ENCODE measurements at regions not wholly inside any gene's neighbourhood (a gene's known extent, or its start where the extent isn't known, plus 50 kb on each side); places are given as distances from the start of the nearest gene placed in this dataset.

GRCh38 chr14:89576145-89576927 is 159.3 kb upstream of the FOXN3 start:
- Histone ChIP-seq H3K9ac (ENCODE audit: extremely low read depth, low read length, poor library complexity, severe bottlenecking) (no peak overlapping the region), H3K27me3 (ENCODE audit: control insufficient read depth, insufficient read depth, low read length, poor library complexity, severe bottlenecking) (no peaks in the 10 kb centered on the region), H3K4me1 (ENCODE audit: control insufficient read depth, insufficient read depth, low read length) (no peaks in the 10 kb centered on the region), H3K36me3 (ENCODE audit: control insufficient read depth, insufficient read depth, low read length) (no peaks in the 10 kb centered on the region), H3K27ac (ENCODE audit: low read depth, low read length) (no peak overlapping the region), H3K9me3 (ENCODE audit: control insufficient read depth, low read length) (no peaks in the 10 kb centered on the region), H3K4me3 (ENCODE audit: low read length) (peak overlapping the region; percentile 57)
- Mint-ChIP-seq H3K9me3 (no peaks in the 10 kb centered on the region), H3K27ac (peak overlapping the region; percentile 84), H3K4me3 (peak overlapping the region; percentile 25), H3K4me1 (peaks cover 46% of the 10 kb centered on the region), H3K36me3 (ENCODE audit: low read depth) (peaks cover 4% of the 10 kb centered on the region), H3K27me3 (ENCODE audit: insufficient read depth) (no peaks in the 10 kb centered on the region)
- peak; percentile 71 for DNase-seq
- no peak for TF ChIP-seq CTCF (conservative IDR thresholded peaks at IDR 0.05)
- WGBS, 2 experiments (ENCODE audit: insufficient coverage in 1 of 2, insufficient read length in 1 of 2), result 29 to 57% methylated on average over 1 to 12 of the region's 14 CpGs

- Mint-ChIP-seq H3K4me3 (no peak overlapping the region), H3K27me3 (ENCODE audit: insufficient read depth) (no peaks in the 10 kb centered on the region), H3K27ac (peak overlapping the region; percentile 48), H3K4me1 (peaks cover 46% of the 10 kb centered on the region), H3K9me3 (no peaks in the 10 kb centered on the region), H3K36me3 (ENCODE audit: low read depth) (peaks cover 4% of the 10 kb centered on the region)
- 92 to 95% methylated on average over 15 to 17 of the region's 17 CpGs for WGBS, 2 experiments (ENCODE audit: insufficient coverage in 1 of 2, insufficient read length in 1 of 2)
- H3K27me3 ChIP-seq (ENCODE audit: control insufficient read depth, insufficient read depth, low read length, poor library complexity, severe bottlenecking), result no peaks in the 10 kb centered on the region
- no peak overlapping the region for H3K4me3 ChIP-seq (ENCODE audit: low read length)
- no peaks in the 10 kb centered on the region for H3K4me1 ChIP-seq (ENCODE audit: control insufficient read depth, insufficient read depth, low read length)
- H3K36me3 ChIP-seq (ENCODE audit: control insufficient read depth, insufficient read depth, low read length), result no peaks in the 10 kb centered on the region
- H3K9me3 ChIP-seq (ENCODE audit: control insufficient read depth, low read length), result no peaks in the 10 kb centered on the region
- no peak overlapping the region for H3K9ac ChIP-seq (ENCODE audit: extremely low read depth, low read length, poor library complexity, severe bottlenecking)
- no peak for DNase-seq
- no peak for TF ChIP-seq CTCF (conservative IDR thresholded peaks at IDR 0.05)
- no peak overlapping the region for H3K27ac ChIP-seq (ENCODE audit: low read depth, low read length)
These were observed 158.5 kb upstream of the FOXN3 start for GRCh38 chr14:89575386-89576061.

GRCh38 chr14:89574420-89574819 is 157.4 kb upstream of the FOXN3 start:
- H3K4me1 ChIP-seq (ENCODE audit: control insufficient read depth, insufficient read depth, low read length), result no peaks in the 10 kb centered on the region
- no peak for DNase-seq
- Mint-ChIP-seq H3K4me3 (no peak overlapping the region), H3K27ac (no peak overlapping the region), H3K9me3 (no peaks in the 10 kb centered on the region), H3K36me3 (ENCODE audit: low read depth) (peaks cover 1% of the 10 kb centered on the region), H3K4me1 (peaks cover 46% of the 10 kb centered on the region), H3K27me3 (ENCODE audit: insufficient read depth) (no peaks in the 10 kb centered on the region)
- TF ChIP-seq CTCF (conservative IDR thresholded peaks at IDR 0.05), result peak; percentile 26
- WGBS, 2 experiments (ENCODE audit: insufficient coverage in 1 of 2, insufficient read length in 1 of 2), result 67 to 82% methylated on average over 1 to 4 of the region's 4 CpGs
- no peak overlapping the region for H3K9ac ChIP-seq (ENCODE audit: extremely low read depth, low read length, poor library complexity, severe bottlenecking)
- H3K27me3 ChIP-seq (ENCODE audit: control insufficient read depth, insufficient read depth, low read length, poor library complexity, severe bottlenecking), result no peaks in the 10 kb centered on the region
- no peak overlapping the region for H3K4me3 ChIP-seq (ENCODE audit: low read length)
- H3K9me3 ChIP-seq (ENCODE audit: control insufficient read depth, low read length), result no peaks in the 10 kb centered on the region
- no peaks in the 10 kb centered on the region for H3K36me3 ChIP-seq (ENCODE audit: control insufficient read depth, insufficient read depth, low read length)
- H3K27ac ChIP-seq (ENCODE audit: low read depth, low read length), result no peak overlapping the region
